ENCODE measurements at regions not wholly inside any gene's neighbourhood (a gene's known extent, or its start where the extent isn't known, plus 50 kb on each side); places are given as distances from the start of the nearest gene placed in this dataset.

GRCh38 chr12:111110556-111110955 is 190.2 kb upstream of the MYL2 start:
- DNase-seq (ENCODE audit: low read depth), result no peak

- no peak for DNase-seq (ENCODE audit: low read depth)
Measured at GRCh38 chr12:111108726-111109125, 188.3 kb upstream of the MYL2 start.

- DNase-seq (ENCODE audit: low read depth), result no peak
Measured at GRCh38 chr12:111107392-111108178, 187.2 kb upstream of the MYL2 start.

- no peak for DNase-seq (ENCODE audit: low read depth)
Measured at GRCh38 chr12:111105294-111105693, 184.9 kb upstream of the MYL2 start.

GRCh38 chr12:111103583-111103982 is 183.2 kb upstream of the MYL2 start:
- DNase-seq (ENCODE audit: low read depth), result no peak

- DNase-seq (ENCODE audit: low read depth), result no peak
Measured at GRCh38 chr12:111102102-111102739, 181.8 kb upstream of the MYL2 start.

- no peak for DNase-seq (ENCODE audit: low read depth)
Measured at GRCh38 chr12:111101003-111101402, 180.6 kb upstream of the MYL2 start.

- no peak for DNase-seq (ENCODE audit: low read depth)
Measured at GRCh38 chr12:111100554-111100953, 180.2 kb upstream of the MYL2 start.

- DNase-seq (ENCODE audit: low read depth), result no peak
Measured at GRCh38 chr12:111100003-111100402, 179.6 kb upstream of the MYL2 start.

- no peak for DNase-seq (ENCODE audit: low read depth)
Measured at GRCh38 chr12:111099186-111099585, 178.8 kb upstream of the MYL2 start.

GRCh38 chr12:111094157-111095010 is 174.0 kb upstream of the MYL2 start:
- no peak for DNase-seq (ENCODE audit: low read depth)

GRCh38 chr12:111093428-111094142 is 173.2 kb upstream of the MYL2 start:
- no peak for DNase-seq (ENCODE audit: low read depth)

GRCh38 chr12:111091051-111091450 is 170.7 kb upstream of the MYL2 start:
- DNase-seq (ENCODE audit: low read depth), result no peak

GRCh38 chr12:111089616-111090015 is 169.2 kb upstream of the MYL2 start:
- DNase-seq (ENCODE audit: low read depth), result no peak

- DNase-seq (ENCODE audit: low read depth), result no peak
Measured at GRCh38 chr12:111088409-111088808, 168.0 kb upstream of the MYL2 start.

GRCh38 chr12:111086947-111087700 is 166.7 kb upstream of the MYL2 start:
- DNase-seq (ENCODE audit: low read depth), result no peak

GRCh38 chr12:111085096-111085495 is 164.7 kb upstream of the MYL2 start:
- no peak for DNase-seq (ENCODE audit: low read depth)

- DNase-seq (ENCODE audit: low read depth), result no peak
Measured at GRCh38 chr12:111084605-111085004, 164.2 kb upstream of the MYL2 start.

- no peak for DNase-seq (ENCODE audit: low read depth)
Measured at GRCh38 chr12:111084158-111084557, 163.8 kb upstream of the MYL2 start.

GRCh38 chr12:111081600-111081999 is 161.2 kb upstream of the MYL2 start:
- DNase-seq (ENCODE audit: low read depth), result no peak

- no peak for DNase-seq (ENCODE audit: low read depth)
Measured at GRCh38 chr12:111078731-111079130, 158.4 kb upstream of the MYL2 start.
